ENCODE measurements at regions not wholly inside any gene's neighbourhood (a gene's known extent, or its start where the extent isn't known, plus 50 kb on each side); places are given as distances from the start of the nearest gene placed in this dataset.

GRCh38 chr20:24353135-24353690 is 116.2 kb upstream of the SYNDIG1 start:
- no peaks in the 10 kb centered on the region for H3K4me1 ChIP-seq
- WGBS = 82% methylated on average over 4 of the region's 4 CpGs
- intact Hi-C loops (cut with DNase I) = no loop called here

GRCh38 chr20:24350923-24351368 is 118.5 kb upstream of the SYNDIG1 start:
- TF ChIP-seq CTCF (IDR thresholded peaks at IDR 0.05) = no peak
- H3K9me3 ChIP-seq = no peaks in the 10 kb centered on the region
- intact Hi-C loops (cut with DNase I) = no loop called here
- H3K4me1 ChIP-seq = no peaks in the 10 kb centered on the region
- no peaks in the 10 kb centered on the region for H3K27me3 ChIP-seq
- 69% methylated on average over 7 of the region's 7 CpGs for WGBS
- H3K4me3 ChIP-seq = no peak overlapping the region
- peak overlapping the region in 1 of 4 donors; percentile 17 for H3K27ac ChIP-seq (replicated peaks in 1 of 4)
- H3K36me3 ChIP-seq = no peaks in the 10 kb centered on the region
- no peak for DNase-seq (ENCODE audit: extremely low spot score)

More at GRCh38 chr20:24353135-24353690, 116.2 kb upstream of the SYNDIG1 start:
- no peak overlapping the region for H3K4me3 ChIP-seq
- H3K36me3 ChIP-seq = no peaks in the 10 kb centered on the region
- no peak for TF ChIP-seq CTCF (IDR thresholded peaks at IDR 0.05)
- TF ChIP-seq POLR2AphosphoS5 (IDR thresholded peaks at IDR 0.05) = no peak
- no peak for TF ChIP-seq EP300 (IDR thresholded peaks at IDR 0.05)
- TF ChIP-seq POLR2A (IDR thresholded peaks at IDR 0.05; ENCODE audit: low read depth) = no peak
- no peaks in the 10 kb centered on the region for H3K27me3 ChIP-seq
- no peak overlapping the region for H3K27ac ChIP-seq (replicated peaks in 1 of 4)
- H3K9me3 ChIP-seq = no peaks in the 10 kb centered on the region
- DNase-seq (ENCODE audit: extremely low spot score) = no peak

GRCh38 chr20:24341781-24342180 is 127.6 kb upstream of the SYNDIG1 start:
- Histone ChIP-seq H3K27me3 (no peaks in the 10 kb centered on the region), H3K9me3 (no peaks in the 10 kb centered on the region), H3K4me1 (no peaks in the 10 kb centered on the region), H3K27ac (replicated peaks in 1 of 4) (no peak overlapping the region), H3K4me3 (no peak overlapping the region), H3K36me3 (no peaks in the 10 kb centered on the region)
- TF ChIP-seq POLR2AphosphoS5 (IDR thresholded peaks at IDR 0.05) (no peak), POLR2A (IDR thresholded peaks at IDR 0.05; ENCODE audit: low read depth) (no peak), EP300 (IDR thresholded peaks at IDR 0.05) (no peak), CTCF (IDR thresholded peaks at IDR 0.05) (no peak)
- DNase-seq (ENCODE audit: extremely low spot score) = no peak
- intact Hi-C loops (cut with DNase I) = no loop called here
- WGBS = 64% methylated on average over 3 of the region's 3 CpGs

- no peak overlapping the region for H3K4me3 ChIP-seq
- WGBS = 95% methylated on average over 2 of the region's 2 CpGs
- intact Hi-C loops (cut with DNase I) = no loop called here
- no peaks in the 10 kb centered on the region for H3K36me3 ChIP-seq
- no peaks in the 10 kb centered on the region for H3K27me3 ChIP-seq
- no peaks in the 10 kb centered on the region for H3K4me1 ChIP-seq
- TF ChIP-seq CTCF (IDR thresholded peaks at IDR 0.05) = no peak
- TF ChIP-seq POLR2AphosphoS5 (IDR thresholded peaks at IDR 0.05) = no peak
- H3K27ac ChIP-seq (replicated peaks in 1 of 4) = no peak overlapping the region
- no peak for DNase-seq (ENCODE audit: extremely low spot score)
- H3K9me3 ChIP-seq = no peaks in the 10 kb centered on the region
Measured at GRCh38 chr20:24340933-24341332, 128.5 kb upstream of the SYNDIG1 start.

- TF ChIP-seq POLR2A (IDR thresholded peaks at IDR 0.05; ENCODE audit: low read depth) (no peak), CTCF (IDR thresholded peaks at IDR 0.05) (no peak), EP300 (IDR thresholded peaks at IDR 0.05) (no peak), POLR2AphosphoS5 (IDR thresholded peaks at IDR 0.05) (no peak)
- WGBS = 85% methylated on average over 5 of the region's 5 CpGs
- Histone ChIP-seq H3K4me1 (no peaks in the 10 kb centered on the region), H3K27ac (replicated peaks in 1 of 4) (no peak overlapping the region), H3K9me3 (no peaks in the 10 kb centered on the region), H3K4me3 (no peak overlapping the region), H3K36me3 (no peaks in the 10 kb centered on the region), H3K27me3 (no peaks in the 10 kb centered on the region)
- no peak for DNase-seq (ENCODE audit: extremely low spot score)
- intact Hi-C loops (cut with DNase I) = no loop called here
Measured at GRCh38 chr20:24339210-24339641, 130.2 kb upstream of the SYNDIG1 start.
